Upper lobe of left lung (tissue), 4 donors: ENCODE measurements at regions not wholly inside any gene's neighbourhood (a gene's known extent, or its start where the extent isn't known, plus 50 kb on each side); places are given as distances from the start of the nearest gene placed in this dataset.

Source experiments
- CTCF ChIP-seq, 6 experiments: fragments of 450-650 bp in 4 of 6; fragments of 200-600 bp in 2 of 6; sonication (generic) in 2 of 6; IDR thresholded peaks; one replicate each; pipeline ENCODE4 v1.5.1; 2016 to 2019; ENCODE audit warnings: antibody characterized with exemption in 6 of 6
- POLR2A ChIP-seq, 4 donors: fragments of 450-650 bp; IDR thresholded peaks; one replicate each; pipeline ENCODE4 v1.5.1; 2016 to 2017; ENCODE audit warnings: antibody characterized with exemption in 4 of 4, mild to moderate bottlenecking in 2 of 4

GRCh38 chr13:40172878-40173277, 493.6 kb downstream of the FOXO1 start:
- no peak for TF ChIP-seq POLR2A (IDR thresholded peaks at IDR 0.05)
- no peak for TF ChIP-seq CTCF (IDR thresholded peaks at IDR 0.05)
